Ovary (tissue), 3 donors: ENCODE measurements at regions not wholly inside any gene's neighbourhood (a gene's known extent, or its start where the extent isn't known, plus 50 kb on each side); places are given as distances from the start of the nearest gene placed in this dataset.

Experiments used
- EP300 ChIP-seq: sonication (generic); formaldehyde crosslinking; IDR thresholded peaks from one replicate; pipeline ENCODE4 v1.6.1; 2017; ENCODE audit warnings: antibody characterized with exemption
- POLR2A ChIP-seq: fragments of 450-650 bp; IDR thresholded peaks from one replicate; pipeline ENCODE4 v1.6.1; 2017; ENCODE audit warnings: antibody characterized with exemption, mild to moderate bottlenecking, moderate library complexity
- TF ChIP-seq, protein P1 (sequence below), 3 donors: fragments of 450-650 bp in 2 of 3; fragments of 200-600 bp in 1 of 3; IDR thresholded peaks; one replicate each; pipeline versions ENCODE4 v1.5.1 to v1.8.0; 2016 to 2022; ENCODE audit warnings: antibody characterized with exemption in 3 of 3, mild to moderate bottlenecking in 1 of 3
- donor health status: DM: no; HTN: no; CAD: no.

DNA sequence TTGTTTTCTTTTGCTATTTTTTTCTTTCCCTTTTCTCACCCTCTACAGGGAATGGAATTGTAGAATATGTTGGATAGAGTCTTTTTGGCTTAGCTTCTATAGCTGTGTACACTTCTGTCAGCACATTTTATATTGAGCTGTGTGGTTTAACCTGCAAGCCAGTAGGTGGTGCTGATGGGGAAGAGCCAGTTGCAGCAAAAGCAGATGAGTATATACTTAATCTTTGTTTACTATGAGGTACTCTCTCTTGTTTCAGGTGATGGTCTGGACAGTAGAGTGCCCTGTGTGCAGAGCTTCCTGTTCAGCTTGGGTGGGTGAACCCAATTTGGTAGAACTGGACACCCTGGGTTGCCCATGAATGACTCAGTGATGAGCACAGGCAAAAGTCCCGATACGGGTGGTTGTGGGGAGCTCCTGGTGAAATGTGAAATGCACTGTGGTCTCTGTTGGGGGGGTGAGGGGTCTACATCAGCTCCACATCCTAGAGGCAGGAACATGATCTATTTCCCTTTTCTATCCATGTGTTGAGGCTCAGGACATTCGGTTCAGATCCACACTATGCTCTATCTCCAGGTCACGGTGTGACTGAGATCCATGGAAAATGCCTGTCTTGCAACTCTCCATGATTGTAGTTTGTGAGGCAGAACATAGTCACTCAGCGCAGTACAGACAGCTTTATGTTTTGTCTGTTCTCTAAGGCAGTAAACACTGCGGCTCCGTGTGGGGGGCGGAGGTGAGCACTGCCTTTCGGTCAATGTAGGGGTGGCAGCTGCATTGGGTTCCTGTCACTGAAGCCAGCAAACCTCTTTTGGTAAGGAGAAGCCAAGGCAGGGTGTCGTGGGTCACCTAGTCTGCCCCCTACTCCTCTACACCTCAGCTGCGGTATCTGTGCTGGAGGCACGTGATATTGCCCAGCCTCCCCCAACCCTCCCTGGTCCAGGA, 353.2 kb downstream of the PRR16 start:
- TF ChIP-seq, protein P1, sequence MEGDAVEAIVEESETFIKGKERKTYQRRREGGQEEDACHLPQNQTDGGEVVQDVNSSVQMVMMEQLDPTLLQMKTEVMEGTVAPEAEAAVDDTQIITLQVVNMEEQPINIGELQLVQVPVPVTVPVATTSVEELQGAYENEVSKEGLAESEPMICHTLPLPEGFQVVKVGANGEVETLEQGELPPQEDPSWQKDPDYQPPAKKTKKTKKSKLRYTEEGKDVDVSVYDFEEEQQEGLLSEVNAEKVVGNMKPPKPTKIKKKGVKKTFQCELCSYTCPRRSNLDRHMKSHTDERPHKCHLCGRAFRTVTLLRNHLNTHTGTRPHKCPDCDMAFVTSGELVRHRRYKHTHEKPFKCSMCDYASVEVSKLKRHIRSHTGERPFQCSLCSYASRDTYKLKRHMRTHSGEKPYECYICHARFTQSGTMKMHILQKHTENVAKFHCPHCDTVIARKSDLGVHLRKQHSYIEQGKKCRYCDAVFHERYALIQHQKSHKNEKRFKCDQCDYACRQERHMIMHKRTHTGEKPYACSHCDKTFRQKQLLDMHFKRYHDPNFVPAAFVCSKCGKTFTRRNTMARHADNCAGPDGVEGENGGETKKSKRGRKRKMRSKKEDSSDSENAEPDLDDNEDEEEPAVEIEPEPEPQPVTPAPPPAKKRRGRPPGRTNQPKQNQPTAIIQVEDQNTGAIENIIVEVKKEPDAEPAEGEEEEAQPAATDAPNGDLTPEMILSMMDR (IDR thresholded peaks at IDR 0.05) = no peak
- TF ChIP-seq EP300 (no peak), POLR2A (no peak)
